ENCODE measurements at regions not wholly inside any gene's neighbourhood (a gene's known extent, or its start where the extent isn't known, plus 50 kb on each side); places are given as distances from the start of the nearest gene placed in this dataset.
A peak's percentile ranks its signal among the peaks of the same experiment; 100 is the strongest.

GRCh38 chr14:76957224-76957891 lies 71.2 kb downstream of the IRF2BPL start:
- DNase-seq (peak in 1 of 3 donors; percentile 55), ATAC-seq (no peak)
- Histone ChIP-seq H3K4me3 (no peak overlapping the region), H3K9me3 (no peaks in the 10 kb centered on the region), H3K4me1 (ENCODE audit: low read depth) (peaks cover 51% of the 10 kb centered on the region), H3K36me3 (ENCODE audit: low read depth) (no peaks in the 10 kb centered on the region)
- intact Hi-C loops (cut with DNase I, micrococcal nuclease): loop anchor here in 1 of 2 donors (10.0 kb wide), 1 partner anchor 57 kb away; no protein-coding TSS in a partner anchor
- no peak for TF ChIP-seq CTCF (IDR thresholded peaks at IDR 0.05)

- Histone ChIP-seq H3K9me3 (no peaks in the 10 kb centered on the region), H3K36me3 (ENCODE audit: low read depth) (no peaks in the 10 kb centered on the region), H3K4me3 (no peak overlapping the region), H3K4me1 (ENCODE audit: low read depth) (peaks cover 43% of the 10 kb centered on the region)
- ATAC-seq (peak; percentile 82), DNase-seq (peak; percentile 92 to 94 (median 92))
- TF ChIP-seq CTCF (IDR thresholded peaks at IDR 0.05): no peak
- intact Hi-C loops (cut with DNase I, micrococcal nuclease): loop anchor here in 1 of 2 donors (10.0 kb wide), 1 partner anchor 58 kb away; no protein-coding TSS in a partner anchor
Observed at GRCh38 chr14:76956316-76957090, 72.0 kb downstream of the IRF2BPL start.

- no peak for TF ChIP-seq CTCF (IDR thresholded peaks at IDR 0.05)
- DNase-seq (peak in 1 of 3 donors; percentile 50), ATAC-seq (peak; percentile 5)
- intact Hi-C loops (cut with DNase I, micrococcal nuclease): loop anchor here in 1 of 2 donors (10.0 kb wide), 1 partner anchor 59 kb away; no protein-coding TSS in a partner anchor
- Histone ChIP-seq H3K36me3 (ENCODE audit: low read depth) (no peaks in the 10 kb centered on the region), H3K9me3 (no peaks in the 10 kb centered on the region), H3K4me3 (no peak overlapping the region), H3K4me1 (ENCODE audit: low read depth) (peaks cover 39% of the 10 kb centered on the region)
Observed at GRCh38 chr14:76955575-76956315, 72.8 kb downstream of the IRF2BPL start.

GRCh38 chr14:76954394-76955190 lies 73.9 kb downstream of the IRF2BPL start:
- H3K4me3 ChIP-seq: no peak overlapping the region
- H3K4me1 ChIP-seq (ENCODE audit: low read depth): peaks cover 39% of the 10 kb centered on the region
- ATAC-seq (no peak), DNase-seq (peak in 1 of 3 donors; percentile 24)
- no peak for TF ChIP-seq CTCF (IDR thresholded peaks at IDR 0.05)
- no peaks in the 10 kb centered on the region for H3K36me3 ChIP-seq (ENCODE audit: low read depth)
- no peaks in the 10 kb centered on the region for H3K9me3 ChIP-seq
- intact Hi-C loops (cut with DNase I, micrococcal nuclease): loop anchor here (5.0 to 10.0 kb wide), 2 partner anchors 60 to 73 kb away; partner anchors contain the start of gene IRF2BPL (in 1 of the 2)

All from mucosa of descending colon (tissue), 3 donors.